Aorta (tissue), 5 donors: ENCODE measurements at regions not wholly inside any gene's neighbourhood (a gene's known extent, or its start where the extent isn't known, plus 50 kb on each side); places are given as distances from the start of the nearest gene placed in this dataset.
"Not testable (repeated sequence)": the region's sequence is repeated elsewhere in the genome, so short reads cannot be mapped to it uniquely, and the experiment has no call there.

Experiments
- ATAC-seq: fragments of 200-7000 bp; cut with Tn5 transposase; one replicate; pipeline ENCODE4 v1.9.1; 2022; ENCODE audit warnings: moderate library complexity; ENCODE audit not compliant: low FRiP score
- DNase-seq, 2 donors: peaks; one replicate each; pipeline ENCODE4 v3.0.0-alpha.2; 2020
- H3K27ac ChIP-seq, 2 donors: one replicate each; pipeline ENCODE4 v1.5.1; 2013; ENCODE audit warnings: low read length in 2 of 2, mild to moderate bottlenecking in 2 of 2, moderate library complexity in 2 of 2, control low read depth in 1 of 2, inconsistent platforms in 1 of 2, low read depth in 1 of 2
- H3K27me3 ChIP-seq, 2 donors: one replicate each; pipeline ENCODE4 v1.6.1; 2013; ENCODE audit warnings: control low read depth in 1 of 2, low read length in 1 of 2, mild to moderate bottlenecking in 1 of 2, moderate library complexity in 1 of 2; ENCODE audit not compliant: insufficient read depth in 2 of 2, control insufficient read depth in 1 of 2
- H3K36me3 ChIP-seq, 2 donors: one replicate each; pipeline ENCODE4 v1.6.1; 2013; ENCODE audit warnings: control low read depth in 1 of 2, low read length in 1 of 2, mild to moderate bottlenecking in 1 of 2; ENCODE audit not compliant: insufficient read depth in 2 of 2, control insufficient read depth in 1 of 2
- H3K4me1 ChIP-seq, 2 donors: one replicate each; pipeline ENCODE4 v1.6.1; 2013; ENCODE audit warnings: low read length in 2 of 2, control low read depth in 1 of 2, mild to moderate bottlenecking in 1 of 2, moderate library complexity in 1 of 2; ENCODE audit not compliant: insufficient read depth in 2 of 2, control insufficient read depth in 1 of 2
- H3K4me3 ChIP-seq, 2 donors: one replicate each; pipeline ENCODE4 v1.5.1; 2013; ENCODE audit warnings: low read length in 2 of 2, control low read depth in 1 of 2, mild to moderate bottlenecking in 1 of 2
- H3K9me3 ChIP-seq: one replicate; pipeline ENCODE4 v1.6.1; 2013; ENCODE audit warnings: mild to moderate bottlenecking, low read length; ENCODE audit not compliant: control insufficient read depth
- WGBS, 2 donors: extraction: QIAGEN DNeasy Blood & Tissue Kit; methylation state at CpG; one replicate each; pipeline ENCODE4 v1.1.7; 2013; 5-methylcytosine and 5-hydroxymethylcytosine counted together
- intact Hi-C, 2 donors: fragments of 100-400 bp; cut with DNase I; formaldehyde crosslinking; loops; one replicate each; pipeline versions ENCODE4 v1.14.2 to v1.15.0; 2022
- donor health status: healthy with polysubstance abuse.
- donor health status: Bipolar disorder and iron deficiency.
- donor health status: DM: no; HTN: no; CAD: no.
- donor health status: DM: no; HTN: no; CAD: no.
- donor health status: DM: yes; HTN: yes; CAD: no.

DNA sequence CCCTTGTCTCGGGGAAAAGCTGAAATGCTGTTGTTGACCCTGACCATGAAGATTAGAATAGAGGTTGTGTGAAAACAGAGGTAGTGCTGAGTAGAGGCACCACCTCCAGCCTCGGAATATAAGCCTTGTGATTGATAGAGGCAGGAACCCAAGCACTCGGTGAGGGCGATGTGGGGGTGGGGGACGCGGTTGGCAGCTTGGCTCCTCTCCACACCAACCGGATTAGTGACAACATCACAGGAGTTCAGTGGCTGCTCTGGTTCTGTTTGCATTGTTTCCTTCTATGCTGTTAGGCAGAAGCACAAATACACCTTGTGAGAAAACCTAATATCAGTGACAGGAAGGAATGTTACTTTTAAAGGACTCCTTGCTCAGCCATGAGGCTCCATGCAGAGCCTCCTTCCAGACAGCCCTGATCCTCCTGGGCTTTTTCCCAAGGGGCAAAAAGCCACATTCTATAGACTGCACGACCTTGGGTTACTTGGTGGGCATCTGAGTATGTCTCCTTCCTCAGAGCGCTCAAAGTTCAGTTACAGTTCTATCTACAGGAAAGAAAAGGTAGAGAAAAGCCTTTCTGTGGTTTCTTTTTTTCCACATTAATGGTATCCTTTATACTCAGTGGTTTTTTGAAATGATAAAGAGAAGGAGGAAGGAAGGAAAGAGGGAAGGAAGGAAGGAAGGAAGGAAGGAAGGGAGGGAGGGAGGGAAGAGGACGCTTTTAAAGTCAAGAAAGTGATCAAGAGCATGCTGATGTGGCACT lies 150.4 kb upstream of the NOCT start:
- WGBS, 2 donors = 37 to 44% methylated on average over 10 of the region's 10 CpGs
- ATAC-seq (no peak), DNase-seq (no peak)
- H3K4me3 ChIP-seq = no peak overlapping the region
- no peaks in the 10 kb centered on the region for H3K9me3 ChIP-seq
- intact Hi-C loops = no loop called here
- H3K27ac ChIP-seq = no peak overlapping the region
- no peaks in the 10 kb centered on the region for H3K27me3 ChIP-seq
- H3K36me3 ChIP-seq = no peaks in the 10 kb centered on the region
- H3K4me1 ChIP-seq = no peaks in the 10 kb centered on the region

GRCh38 chr4:138863160-138863559 lies 152.4 kb upstream of the NOCT start:
- intact Hi-C loops = no loop called here
- no peaks in the 10 kb centered on the region for H3K4me1 ChIP-seq
- H3K9me3 ChIP-seq = no peaks in the 10 kb centered on the region
- H3K4me3 ChIP-seq = no peak overlapping the region
- no peak for ATAC-seq
- no peaks in the 10 kb centered on the region for H3K27me3 ChIP-seq
- H3K27ac ChIP-seq = no peak overlapping the region
- no peak for DNase-seq
- H3K36me3 ChIP-seq = no peaks in the 10 kb centered on the region
- 72 to 76% methylated on average over 4 of the region's 4 CpGs for WGBS, 2 donors

- DNase-seq = no peak
- intact Hi-C loops = no loop called here
- no peaks in the 10 kb centered on the region for H3K27me3 ChIP-seq
- 88 to 91% methylated on average over 5 of the region's 5 CpGs for WGBS, 2 donors
- ATAC-seq = no peak
- no peaks in the 10 kb centered on the region for H3K36me3 ChIP-seq
- H3K27ac ChIP-seq = no peak overlapping the region
- no peaks in the 10 kb centered on the region for H3K4me1 ChIP-seq
- H3K4me3 ChIP-seq = no peak overlapping the region
- H3K9me3 ChIP-seq = no peaks in the 10 kb centered on the region
Observed at GRCh38 chr4:138861135-138861534, 154.4 kb upstream of the NOCT start.

GRCh38 chr4:138860357-138860756 lies 155.2 kb upstream of the NOCT start:
- H3K4me1 ChIP-seq, H3K27me3 ChIP-seq, H3K9me3 ChIP-seq, intact Hi-C loops, H3K27ac ChIP-seq, H3K4me3 ChIP-seq, DNase-seq, ATAC-seq, H3K36me3 ChIP-seq: not testable (repeated sequence)
- 93 to 98% methylated on average over 1 of the region's 1 CpG for WGBS, 2 donors

GRCh38 chr4:138859254-138859653 lies 156.3 kb upstream of the NOCT start:
- DNase-seq = no peak
- H3K9me3 ChIP-seq = no peaks in the 10 kb centered on the region
- WGBS, 2 donors = 93 to 95% methylated on average over 4 of the region's 4 CpGs
- ATAC-seq = no peak
- H3K36me3 ChIP-seq = no peaks in the 10 kb centered on the region
- H3K4me1 ChIP-seq = no peaks in the 10 kb centered on the region
- H3K27me3 ChIP-seq = no peaks in the 10 kb centered on the region
- H3K27ac ChIP-seq = no peak overlapping the region
- intact Hi-C loops = no loop called here
- H3K4me3 ChIP-seq = no peak overlapping the region

DNA sequence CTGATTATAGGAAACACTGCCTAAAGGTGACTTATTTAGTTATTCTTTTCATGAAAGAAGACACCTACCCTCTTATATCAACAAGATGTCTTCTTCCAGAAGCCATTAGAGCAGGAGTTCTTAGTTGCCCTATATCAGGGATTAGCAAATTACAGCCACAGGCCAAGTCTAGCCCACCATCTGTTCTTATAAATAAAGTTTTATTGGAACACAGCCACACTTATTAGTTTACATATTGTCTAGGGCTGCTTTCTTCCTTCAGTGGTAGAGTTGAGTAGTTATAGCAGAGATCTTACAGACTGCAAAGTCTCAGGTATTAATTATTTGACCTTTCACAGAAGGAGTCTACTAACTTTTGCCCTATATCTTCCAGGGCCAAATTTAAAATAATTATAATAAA lies 157.2 kb upstream of the NOCT start:
- no peak for DNase-seq
- no peaks in the 10 kb centered on the region for H3K9me3 ChIP-seq
- H3K27me3 ChIP-seq = no peaks in the 10 kb centered on the region
- no peak overlapping the region for H3K4me3 ChIP-seq
- no peak for ATAC-seq
- H3K36me3 ChIP-seq = no peaks in the 10 kb centered on the region
- intact Hi-C loops = no loop called here
- H3K4me1 ChIP-seq = no peaks in the 10 kb centered on the region
- H3K27ac ChIP-seq = no peak overlapping the region

GRCh38 chr4:138857416-138857815 lies 158.2 kb upstream of the NOCT start:
- DNase-seq = no peak
- no peaks in the 10 kb centered on the region for H3K36me3 ChIP-seq
- no peaks in the 10 kb centered on the region for H3K9me3 ChIP-seq
- intact Hi-C loops = no loop called here
- no peak overlapping the region for H3K4me3 ChIP-seq
- 71 to 75% methylated on average over 2 of the region's 2 CpGs for WGBS, 2 donors
- no peak for ATAC-seq
- no peaks in the 10 kb centered on the region for H3K4me1 ChIP-seq
- no peaks in the 10 kb centered on the region for H3K27me3 ChIP-seq
- no peak overlapping the region for H3K27ac ChIP-seq

GRCh38 chr4:138852681-138853080 lies 162.9 kb upstream of the NOCT start:
- no peak for ATAC-seq
- no peak for DNase-seq
- 81 to 85% methylated on average over 2 of the region's 2 CpGs for WGBS, 2 donors
- Histone ChIP-seq H3K4me3 (no peak overlapping the region), H3K27me3 (no peaks in the 10 kb centered on the region), H3K4me1 (no peaks in the 10 kb centered on the region), H3K36me3 (no peaks in the 10 kb centered on the region), H3K9me3 (no peaks in the 10 kb centered on the region), H3K27ac (no peak overlapping the region)
- intact Hi-C loops = no loop called here

DNA sequence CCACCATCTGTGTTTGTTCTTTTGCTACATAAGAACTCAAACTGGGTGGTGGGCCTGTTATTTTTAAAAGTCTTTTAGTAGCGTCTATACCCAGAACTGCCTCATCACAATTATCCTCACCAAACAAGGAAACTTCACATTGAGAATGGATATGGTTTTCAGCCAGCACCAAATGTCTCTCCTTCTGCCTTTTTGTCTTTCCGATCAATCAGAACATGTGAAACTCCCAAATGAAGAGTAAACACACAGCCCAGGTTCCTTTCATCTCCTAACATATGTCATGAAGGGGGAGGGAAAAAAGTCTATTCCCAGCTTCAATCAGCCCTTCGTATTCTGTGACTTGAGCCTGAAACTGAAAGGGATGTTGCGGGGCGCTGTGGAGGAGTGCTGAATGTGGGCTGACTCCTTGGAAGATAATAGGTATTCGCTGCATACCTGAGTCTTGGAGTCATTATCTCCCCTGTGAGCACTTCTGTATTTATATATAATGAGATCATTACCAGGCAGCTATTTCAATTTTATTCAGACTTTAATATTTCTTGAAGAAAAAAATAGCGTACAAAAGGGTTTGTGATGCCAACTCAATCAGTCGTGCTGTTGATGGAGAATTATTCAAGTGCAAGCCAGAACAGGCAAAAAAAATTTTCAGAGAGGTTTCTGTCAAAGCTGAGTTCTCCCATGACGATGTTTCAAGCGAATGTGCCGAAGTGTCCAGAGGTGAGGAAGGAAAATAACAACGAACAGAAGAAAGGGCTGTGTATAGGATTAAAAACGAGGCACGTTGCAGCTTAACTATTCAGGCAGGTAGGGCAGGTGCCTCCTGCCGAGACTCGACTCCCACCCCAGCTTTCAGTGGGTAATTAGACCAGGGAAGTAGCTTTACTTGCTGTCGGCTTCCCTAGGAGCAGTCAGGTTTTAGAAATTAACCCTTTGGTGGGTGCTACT lies 163.9 kb upstream of the NOCT start:
- no peak for ATAC-seq
- WGBS, 2 donors = 20 to 22% methylated on average over 17 of the region's 17 CpGs
- intact Hi-C loops = no loop called here
- Histone ChIP-seq H3K4me1 (no peaks in the 10 kb centered on the region), H3K9me3 (no peaks in the 10 kb centered on the region), H3K4me3 (no peak overlapping the region), H3K27me3 (no peaks in the 10 kb centered on the region), H3K27ac (no peak overlapping the region), H3K36me3 (no peaks in the 10 kb centered on the region)
- no peak for DNase-seq
